NCI-H748 treated with DMSO at 0.1 percent for 48 hours (cell line): ENCODE measurements at regions not wholly inside any gene's neighbourhood (a gene's known extent, or its start where the extent isn't known, plus 50 kb on each side); places are given as distances from the start of the nearest gene placed in this dataset.
"Not testable (repeated sequence)": the region's sequence is repeated elsewhere in the genome, so short reads cannot be mapped to it uniquely, and the experiment has no call there.

ENCODE experiments used
- DNase-seq: peaks from one replicate; lab custom pipeline; 2025; lab: John Stamatoyannopoulos, UW

- no peak for DNase-seq
Measured at GRCh38 chr3:82165266-82165665, 403.8 kb upstream of the GBE1 start.

- DNase-seq = no peak
Measured at GRCh38 chr3:82163907-82164520, 402.6 kb upstream of the GBE1 start.

- no peak for DNase-seq
Measured at GRCh38 chr3:82157952-82158351, 396.5 kb upstream of the GBE1 start.

GRCh38 chr3:82153892-82154291 is 392.4 kb upstream of the GBE1 start:
- not testable (repeated sequence) for DNase-seq

GRCh38 chr3:82145742-82146141 is 384.3 kb upstream of the GBE1 start:
- DNase-seq = peak; percentile 51

GRCh38 chr3:82144811-82145210 is 383.4 kb upstream of the GBE1 start:
- DNase-seq = no peak

GRCh38 chr3:82143661-82144412 is 382.4 kb upstream of the GBE1 start:
- no peak for DNase-seq

GRCh38 chr3:82141592-82141991 is 380.1 kb upstream of the GBE1 start:
- no peak for DNase-seq

- DNase-seq = no peak
Measured at GRCh38 chr3:82137861-82138260, 376.4 kb upstream of the GBE1 start.

GRCh38 chr3:82137050-82137449 is 375.6 kb upstream of the GBE1 start:
- no peak for DNase-seq

- no peak for DNase-seq
Measured at GRCh38 chr3:82133070-82133606, 371.7 kb upstream of the GBE1 start.

- no peak for DNase-seq
Measured at GRCh38 chr3:82132210-82133069, 371.0 kb upstream of the GBE1 start.

GRCh38 chr3:82130046-82130445 is 368.6 kb upstream of the GBE1 start:
- DNase-seq = no peak

GRCh38 chr3:82129221-82129801 is 367.9 kb upstream of the GBE1 start:
- DNase-seq = no peak

- DNase-seq = no peak
Measured at GRCh38 chr3:82128271-82128670, 366.8 kb upstream of the GBE1 start.

- DNase-seq = no peak
Measured at GRCh38 chr3:82122554-82123345, 361.3 kb upstream of the GBE1 start.

- no peak for DNase-seq
Measured at GRCh38 chr3:82114589-82114988, 353.1 kb upstream of the GBE1 start.

GRCh38 chr3:82110721-82111120 is 349.3 kb upstream of the GBE1 start:
- DNase-seq = not testable (repeated sequence)

GRCh38 chr3:82103241-82103640 is 341.8 kb upstream of the GBE1 start:
- DNase-seq = no peak

- no peak for DNase-seq
Measured at GRCh38 chr3:82100378-82100777, 338.9 kb upstream of the GBE1 start.

GRCh38 chr3:82093641-82094040 is 332.2 kb upstream of the GBE1 start:
- no peak for DNase-seq
